H1 (cell line): ENCODE measurements at regions not wholly inside any gene's neighbourhood (a gene's known extent, or its start where the extent isn't known, plus 50 kb on each side); places are given as distances from the start of the nearest gene placed in this dataset.

Experiments used
- CTCF ChIA-PET: fragments of 300-600 bp; sonication (Branson Sonifier 250); formaldehyde crosslinking; loops from one replicate; lab custom pipeline; 2021; ENCODE audit not compliant: partially characterized antibody; lab: Charles Lee
- POLR2A ChIA-PET: fragments of 300-600 bp; sonication (Branson Sonifier 250); formaldehyde crosslinking; loops from one replicate; lab custom pipeline; 2021; ENCODE audit warnings: inconsistent platforms; ENCODE audit not compliant: partially characterized antibody; lab: Charles Lee
- DNase-seq, 2 experiments: peaks; one replicate each; pipeline versions ENCODE4 v3.0.0 to v3.0.0-alpha.2; 2010 to 2022; ENCODE audit warnings: low spot score in 2 of 2, low read depth in 1 of 2, mixed read lengths in 1 of 2
- FAIRE-seq: peaks from 2 replicates; lab custom pipeline; 2011; peaks lifted over from hg19 to GRCh38; lab: Jason Lieb, UNC
- H2AFZ ChIP-seq: 2 replicates; pipeline ENCODE4 v1.8.1; 2012; ENCODE audit warnings: low read length, inconsistent platforms
- H2AK5ac ChIP-seq: 2 replicates; pipeline ENCODE4 v1.6.1; 2013; ENCODE audit warnings: low read depth, low read length
- H2BK120ac ChIP-seq: replicated peaks from 2 replicates; pipeline ENCODE3; 2013; ENCODE audit warnings: low read depth, low read length, inconsistent platforms
- H2BK12ac ChIP-seq: 2 replicates; pipeline ENCODE4 v1.6.1; 2013; ENCODE audit warnings: low read depth, low read length
- H2BK15ac ChIP-seq: 2 replicates; pipeline ENCODE4 v1.6.1; 2013; ENCODE audit warnings: low read length
- H2BK20ac ChIP-seq: 2 replicates; pipeline ENCODE4 v1.6.1; 2013; ENCODE audit warnings: low read length
- H2BK5ac ChIP-seq: 2 replicates; pipeline ENCODE4 v1.6.1; 2013; ENCODE audit warnings: low read depth, low read length
- H3K14ac ChIP-seq: 2 replicates; pipeline ENCODE4 v1.6.1; 2013; ENCODE audit warnings: inconsistent platforms; ENCODE audit not compliant: insufficient read length
- H3K18ac ChIP-seq: 2 replicates; pipeline ENCODE4 v1.6.1; 2013; ENCODE audit warnings: low read length; ENCODE audit errors: extremely low read depth
- H3K23ac ChIP-seq: 2 replicates; pipeline ENCODE4 v1.6.1; 2013; ENCODE audit warnings: inconsistent platforms; ENCODE audit not compliant: insufficient read length
- H3K23me2 ChIP-seq: 2 replicates; pipeline ENCODE4 v1.6.1; 2013; ENCODE audit warnings: low read depth, low read length
- H3K27ac ChIP-seq: 2 replicates; pipeline ENCODE4 v1.6.1; 2011; ENCODE audit warnings: low read depth, low read length, inconsistent platforms
- H3K27me3 ChIP-seq, 4 experiments: replicated peaks in 1 of 4; 1 replicate in 1 of 4; 2 replicates in 3 of 4; pipeline versions ENCODE4 v1.6.1 to v1.8.1; 2011 to 2013; ENCODE audit warnings: low read length in 3 of 4, mild to moderate bottlenecking in 3 of 4, inconsistent platforms in 2 of 4, mixed read lengths in 2 of 4, moderate library complexity in 1 of 4; ENCODE audit not compliant: control insufficient read depth in 3 of 4, insufficient read depth in 3 of 4; ENCODE audit errors: extremely low read depth in 1 of 4
- H3K36me3 ChIP-seq, 4 experiments: 2 replicates each; pipeline versions ENCODE4 v1.6.1 to v1.8.1; 2011 to 2013; ENCODE audit warnings: mild to moderate bottlenecking in 4 of 4, low read length in 3 of 4, moderate library complexity in 2 of 4, control low read depth in 1 of 4, inconsistent platforms in 1 of 4; ENCODE audit not compliant: insufficient read depth in 4 of 4, control insufficient read depth in 2 of 4
- H3K4ac ChIP-seq: replicated peaks from 2 replicates; pipeline ENCODE3; 2013; ENCODE audit warnings: low read length, low read depth, mixed read lengths, inconsistent platforms; ENCODE audit not compliant: insufficient read length
- H3K4me1 ChIP-seq, 4 experiments: replicated peaks in 1 of 4; 1 replicate in 1 of 4; 2 replicates in 3 of 4; pipeline versions ENCODE4 v1.6.1 to v1.8.1; 2011 to 2013; ENCODE audit warnings: low read length in 3 of 4, inconsistent platforms in 2 of 4, mixed read lengths in 1 of 4; ENCODE audit not compliant: insufficient read depth in 4 of 4, control insufficient read depth in 3 of 4
- H3K4me2 ChIP-seq, 2 experiments: 2 replicates each; pipeline versions ENCODE4 v1.6.1 to v1.8.1; 2011 to 2013; ENCODE audit warnings: low read depth in 2 of 2, low read length in 2 of 2, control low read depth in 1 of 2, inconsistent platforms in 1 of 2, mild to moderate bottlenecking in 1 of 2; ENCODE audit not compliant: insufficient read depth in 1 of 2
- H3K4me3 ChIP-seq, 4 experiments: fragments of 200-600, 300-600 bp in 1 of 4; sonication (generic), shearing (Covaris generic), sonication (Bioruptor Twin) in 1 of 4; 2 replicates each; pipeline versions ENCODE4 v1.5.1 to v1.8.1; 2011 to 2016; ENCODE audit warnings: low read length in 4 of 4, low read depth in 3 of 4, control low read depth in 2 of 4, inconsistent platforms in 2 of 4, mild to moderate bottlenecking in 2 of 4, mixed read lengths in 1 of 4, moderate library complexity in 1 of 4; ENCODE audit not compliant: insufficient read depth in 2 of 4; ENCODE audit errors: extremely low read depth in 1 of 4
- H3K56ac ChIP-seq: replicated peaks from 2 replicates; pipeline ENCODE3; 2013; ENCODE audit warnings: low read depth, mild to moderate bottlenecking, mixed read lengths, low read length, inconsistent platforms; ENCODE audit not compliant: insufficient read length
- H3K79me1 ChIP-seq: 2 replicates; pipeline ENCODE4 v1.6.1; 2013; ENCODE audit warnings: low read depth, low read length, control low read depth
- H3K79me2 ChIP-seq, 2 experiments: 2 replicates each; pipeline versions ENCODE4 v1.6.1 to v1.8.1; 2012 to 2013; ENCODE audit warnings: low read length in 2 of 2, mild to moderate bottlenecking in 2 of 2, inconsistent platforms in 1 of 2; ENCODE audit not compliant: insufficient read depth in 2 of 2, control insufficient read depth in 1 of 2
- H3K9ac ChIP-seq, 4 experiments: replicated peaks in 1 of 4; 1 replicate in 1 of 4; 2 replicates in 3 of 4; pipeline versions ENCODE4 v1.6.1 to v1.8.1; 2011 to 2013; ENCODE audit warnings: low read depth in 3 of 4, low read length in 3 of 4, control low read depth in 2 of 4, mild to moderate bottlenecking in 2 of 4, moderate library complexity in 2 of 4, inconsistent platforms in 1 of 4; ENCODE audit errors: extremely low read depth in 1 of 4
- H3K9me3 ChIP-seq, 2 experiments: 2 replicates each; pipeline versions ENCODE4 v1.6.1 to v1.8.1; 2012 to 2013; ENCODE audit warnings: mild to moderate bottlenecking in 2 of 2, moderate library complexity in 2 of 2, control low read depth in 1 of 2, inconsistent platforms in 1 of 2, low read depth in 1 of 2, low read length in 1 of 2, mixed read lengths in 1 of 2; ENCODE audit not compliant: insufficient read depth in 2 of 2
- H4K20me1 ChIP-seq, 2 experiments: replicated peaks in 1 of 2; 2 replicates each; pipeline versions ENCODE3 to v1.8.1; 2011 to 2013; ENCODE audit warnings: inconsistent platforms in 2 of 2, low read length in 2 of 2, mild to moderate bottlenecking in 1 of 2; ENCODE audit not compliant: insufficient read depth in 2 of 2, control insufficient read depth in 1 of 2
- H4K5ac ChIP-seq: 2 replicates; pipeline ENCODE4 v1.6.1; 2013; ENCODE audit warnings: low read length, low read depth, mixed read lengths, inconsistent platforms; ENCODE audit not compliant: insufficient read length
- H4K8ac ChIP-seq: 2 replicates; pipeline ENCODE4 v1.8.0; 2013; ENCODE audit warnings: mild to moderate bottlenecking, moderate library complexity, low read length, inconsistent platforms; ENCODE audit not compliant: insufficient read depth; ENCODE audit errors: extremely low read depth
- H4K91ac ChIP-seq: replicated peaks from 2 replicates; pipeline ENCODE3; 2013; ENCODE audit warnings: low read length, mixed read lengths, inconsistent platforms; ENCODE audit not compliant: insufficient read length
- EZH2 ChIP-seq: fragments of 200-600 bp; sonication (generic); IDR thresholded peaks from 2 replicates; pipeline ENCODE4 v1.7.1; 2012; ENCODE audit warnings: low read depth, mild to moderate bottlenecking, moderate library complexity, low read length, inconsistent platforms; ENCODE audit not compliant: severe bottlenecking
- KDM4A ChIP-seq: IDR thresholded peaks from one replicate; pipeline ENCODE4 v1.7.1; 2012; ENCODE audit warnings: low read depth, mild to moderate bottlenecking, moderate library complexity, low read length, inconsistent platforms; ENCODE audit not compliant: severe bottlenecking
- RNF2 ChIP-seq: fragments of 200-900, 300-1000 bp; sonication (generic); IDR thresholded peaks from 2 replicates; pipeline ENCODE4 v1.7.1; 2016; ENCODE audit warnings: borderline replicate concordance, low read depth, mild to moderate bottlenecking, antibody characterized with exemption, low read length; ENCODE audit not compliant: poor library complexity, severe bottlenecking; ENCODE audit errors: missing control alignments
- SIN3A ChIP-seq, 2 experiments: IDR thresholded peaks in 1 of 2; conservative IDR thresholded peaks in 1 of 2; 2 replicates each; pipeline ENCODE4 v1.6.1; 2011 to 2012; ENCODE audit warnings: low read length in 2 of 2, improper control_type of control experiment in 1 of 2, low read depth in 1 of 2, mild to moderate bottlenecking in 1 of 2
- SP2 ChIP-seq: IDR thresholded peaks from 2 replicates; pipeline ENCODE4 v1.6.1; 2012; ENCODE audit warnings: mild to moderate bottlenecking, low read length, inconsistent platforms
- SP4 ChIP-seq: IDR thresholded peaks from 2 replicates; pipeline ENCODE4 v1.6.1; 2012; ENCODE audit warnings: low read length, inconsistent platforms
- SRF ChIP-seq: IDR thresholded peaks from 2 replicates; pipeline ENCODE4 v1.6.1; 2011; ENCODE audit warnings: mild to moderate bottlenecking, low read depth, low read length, moderate library complexity
- USF2 ChIP-seq: IDR thresholded peaks from 2 replicates; pipeline ENCODE4 v1.6.1; 2011; ENCODE audit warnings: low read length, improper control_type of control experiment
- WGBS, 2 experiments: shearing (Covaris generic) in 1 of 2; methylation state at CpG; one replicate each; pipeline versions ENCODE4 v1.1.6 to v1.1.7; 2013 to 2015; ENCODE audit warnings: low lambda C conversion rate in 2 of 2, mixed read lengths in 2 of 2, inconsistent platforms in 1 of 2, low coverage in 1 of 2, missing lambda C conversion rate in 1 of 2; ENCODE audit not compliant: insufficient replicate concordance in 2 of 2, insufficient coverage in 1 of 2, insufficient read length in 1 of 2; ENCODE audit errors: extremely low coverage in 1 of 2, missing lambda C conversion rate in 1 of 2; 5-methylcytosine and 5-hydroxymethylcytosine counted together
- TF ChIP-seq, protein P1 (sequence below): IDR thresholded peaks from 2 replicates; pipeline ENCODE4 v1.6.1; 2012; ENCODE audit warnings: low read length, inconsistent platforms

DNA sequence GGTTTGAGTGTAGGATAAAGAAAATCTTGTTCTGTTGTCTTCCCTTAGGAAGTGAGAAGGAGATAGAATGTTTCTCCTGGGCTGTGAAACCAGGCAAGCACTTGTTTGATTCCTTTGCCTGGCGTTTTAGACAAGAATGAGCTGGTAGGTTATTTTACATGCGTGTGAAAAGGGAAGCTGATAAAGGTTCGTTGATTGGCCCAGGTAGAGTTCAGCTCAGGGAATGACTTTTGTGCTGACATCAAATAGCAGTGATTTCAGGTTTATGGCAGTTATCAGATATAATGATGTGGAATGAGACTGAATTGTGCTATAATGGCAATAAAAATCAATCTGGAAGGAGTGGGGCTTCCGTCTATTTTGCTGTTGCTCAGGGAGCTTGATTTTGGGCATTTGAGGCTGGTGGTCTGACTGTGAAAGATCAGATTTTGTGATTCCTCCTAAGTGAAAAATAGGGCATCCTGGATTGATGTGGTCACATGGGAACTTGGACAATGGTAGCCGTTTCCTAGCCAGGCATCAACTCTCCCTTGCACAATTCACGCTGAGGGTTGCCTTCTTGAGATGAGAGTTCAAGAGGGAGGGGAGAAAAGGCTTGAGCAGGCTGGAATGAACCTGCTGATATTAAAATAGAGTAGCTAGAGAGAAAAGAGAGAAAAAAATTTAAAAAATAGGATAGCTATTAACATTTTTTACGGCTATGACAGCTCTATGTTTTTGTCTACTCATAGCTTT lies 388.9 kb downstream of the EDEM1 start:
- Histone ChIP-seq H3K23me2 (no peaks in the 10 kb centered on the region), H3K9me3 (no peaks in the 10 kb centered on the region), H2BK120ac (no peak overlapping the region), H3K23ac (no peak overlapping the region), H3K56ac (no peak overlapping the region), H4K8ac (no peak overlapping the region), H4K91ac (no peak overlapping the region), H3K14ac (no peak overlapping the region), H3K79me2 (no peaks in the 10 kb centered on the region), H3K27ac (no peak overlapping the region), H2BK12ac (no peak overlapping the region), H2BK20ac (no peak overlapping the region), H4K20me1 (no peaks in the 10 kb centered on the region), H3K4me3 (no peak overlapping the region), H2BK5ac (no peak overlapping the region), H3K79me1 (no peaks in the 10 kb centered on the region), H3K4me1 (no peaks in the 10 kb centered on the region), H2BK15ac (no peak overlapping the region), H2AK5ac (no peak overlapping the region), H3K4ac (no peak overlapping the region), H3K9ac (no peak overlapping the region), H3K27me3 (no peaks in the 10 kb centered on the region), H4K5ac (no peak overlapping the region), H3K4me2 (no peak overlapping the region), H2AFZ (no peak overlapping the region), H3K18ac (no peak overlapping the region), H3K36me3 (no peaks in the 10 kb centered on the region)
- ChIA-PET POLR2A (no interaction called here), CTCF (interaction anchor here (0.6 to 3.2 kb wide), 5 partner anchors 9 to 182 kb away, joined by 3 to 14 read pairs (median 4); no protein-coding TSS in a partner anchor)
- 87% methylated on average over 7 of the region's 7 CpGs; no CpG with 5 or more reads in 1 of the 2 experiments for WGBS, 2 experiments
- FAIRE-seq, result no peak
- no peak for DNase-seq
- no peak for TF ChIP-seq RNF2
- no peak for TF ChIP-seq SP2
- no peak for TF ChIP-seq SIN3A (conservative IDR thresholded peaks at IDR 0.05 in 1 of 2, IDR thresholded peaks at IDR 0.05 in 1 of 2; ENCODE audit: low read depth in 1 of 2, low read length in 2 of 2)
- TF ChIP-seq, protein P1, sequence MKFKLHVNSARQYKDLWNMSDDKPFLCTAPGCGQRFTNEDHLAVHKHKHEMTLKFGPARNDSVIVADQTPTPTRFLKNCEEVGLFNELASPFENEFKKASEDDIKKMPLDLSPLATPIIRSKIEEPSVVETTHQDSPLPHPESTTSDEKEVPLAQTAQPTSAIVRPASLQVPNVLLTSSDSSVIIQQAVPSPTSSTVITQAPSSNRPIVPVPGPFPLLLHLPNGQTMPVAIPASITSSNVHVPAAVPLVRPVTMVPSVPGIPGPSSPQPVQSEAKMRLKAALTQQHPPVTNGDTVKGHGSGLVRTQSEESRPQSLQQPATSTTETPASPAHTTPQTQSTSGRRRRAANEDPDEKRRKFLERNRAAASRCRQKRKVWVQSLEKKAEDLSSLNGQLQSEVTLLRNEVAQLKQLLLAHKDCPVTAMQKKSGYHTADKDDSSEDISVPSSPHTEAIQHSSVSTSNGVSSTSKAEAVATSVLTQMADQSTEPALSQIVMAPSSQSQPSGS, result no peak
- no peak for TF ChIP-seq KDM4A
- TF ChIP-seq USF2, result no peak
- TF ChIP-seq SRF, result no peak
- no peak for TF ChIP-seq SP4
- TF ChIP-seq EZH2, result no peak
